Middle frontal gyrus (tissue), 1 donor: ENCODE measurements at regions not wholly inside any gene's neighbourhood (a gene's known extent, or its start where the extent isn't known, plus 50 kb on each side); places are given as distances from the start of the nearest gene placed in this dataset.

Experiments used
- DNase-seq: peaks from one replicate; pipeline ENCODE4 v3.0.0-alpha.2; 2015; ENCODE audit warnings: low spot score; ENCODE audit errors: extremely low spot score

- DNase-seq = no peak
Measured at GRCh38 chr2:49260979-49261538, 106.7 kb upstream of the FSHR start.

GRCh38 chr2:49259926-49260325, 105.6 kb upstream of the FSHR start:
- no peak for DNase-seq

GRCh38 chr2:49255409-49255971, 101.2 kb upstream of the FSHR start:
- no peak for DNase-seq

GRCh38 chr2:49254401-49254800, 100.1 kb upstream of the FSHR start:
- DNase-seq = no peak

- DNase-seq = no peak
Measured at GRCh38 chr2:49251766-49252165, 97.5 kb upstream of the FSHR start.

GRCh38 chr2:49251251-49251650, 96.9 kb upstream of the FSHR start:
- no peak for DNase-seq

- DNase-seq = no peak
Measured at GRCh38 chr2:49248506-49248905, 94.2 kb upstream of the FSHR start.

- no peak for DNase-seq
Measured at GRCh38 chr2:49241991-49242390, 87.7 kb upstream of the FSHR start.

- DNase-seq = no peak
Measured at GRCh38 chr2:49241501-49241900, 87.2 kb upstream of the FSHR start.

GRCh38 chr2:49240608-49241007, 86.3 kb upstream of the FSHR start:
- no peak for DNase-seq

- DNase-seq = no peak
Measured at GRCh38 chr2:49238604-49238960, 84.3 kb upstream of the FSHR start.

GRCh38 chr2:49237867-49238603, 83.7 kb upstream of the FSHR start:
- no peak for DNase-seq

GRCh38 chr2:49236316-49236715, 82.0 kb upstream of the FSHR start:
- DNase-seq = no peak

GRCh38 chr2:49226360-49226759, 72.0 kb upstream of the FSHR start:
- DNase-seq = no peak

GRCh38 chr2:49225126-49225525, 70.8 kb upstream of the FSHR start:
- DNase-seq = no peak

GRCh38 chr2:49224426-49225010, 70.2 kb upstream of the FSHR start:
- DNase-seq = no peak

GRCh38 chr2:49222975-49223528, 68.7 kb upstream of the FSHR start:
- DNase-seq = peak; percentile 17

- DNase-seq = no peak
Measured at GRCh38 chr2:49219741-49220140, 65.4 kb upstream of the FSHR start.

GRCh38 chr2:49210191-49210590, 55.9 kb upstream of the FSHR start:
- DNase-seq = no peak

GRCh38 chr2:49207204-49207603, 52.9 kb upstream of the FSHR start:
- DNase-seq = no peak
